GM18951 (cell line): ENCODE measurements at regions not wholly inside any gene's neighbourhood (a gene's known extent, or its start where the extent isn't known, plus 50 kb on each side); places are given as distances from the start of the nearest gene placed in this dataset.

Experiments
- POLR2A ChIP-seq: IDR thresholded peaks from 4 replicates; pipeline ENCODE4 v1.6.1; 2011; ENCODE audit warnings: mild to moderate bottlenecking; ENCODE audit not compliant: insufficient read length, insufficient read depth; ENCODE audit errors: extremely low read depth
- in situ Hi-C: fragments of 300-500 bp; cut with MboI; formaldehyde crosslinking; loops from one replicate; pipeline ENCODE4 v1.12.0; 2022; ENCODE audit warnings: low sequenced_read_pairs, mixed read lengths, inconsistent platforms; ENCODE audit not compliant: unreplicated experiment

DNA sequence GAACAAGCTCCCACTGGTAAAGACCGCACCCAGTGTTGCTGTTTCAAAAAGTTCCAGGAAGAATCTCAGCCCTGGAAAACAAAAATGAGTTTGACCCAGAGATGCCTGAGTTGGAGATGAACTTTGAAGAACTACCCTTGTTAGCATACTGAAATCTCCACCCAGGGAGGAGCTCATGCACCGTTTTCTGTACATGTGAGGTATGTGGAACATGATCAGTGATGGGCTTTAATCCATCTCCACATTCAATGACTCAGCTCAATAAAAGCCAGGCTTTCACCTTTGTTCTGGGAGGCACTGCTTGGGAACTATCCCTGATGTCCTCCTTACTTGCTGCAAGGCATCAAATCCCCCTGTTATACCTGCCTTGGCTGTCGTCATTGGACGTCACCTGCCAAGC, 279.9 kb downstream of the UQCRFS1 start:
- no peak for TF ChIP-seq POLR2A
- in situ Hi-C loops = no loop called here

GRCh38 chr19:28932446-28932845, 280.5 kb downstream of the UQCRFS1 start:
- in situ Hi-C loops = no loop called here

DNA sequence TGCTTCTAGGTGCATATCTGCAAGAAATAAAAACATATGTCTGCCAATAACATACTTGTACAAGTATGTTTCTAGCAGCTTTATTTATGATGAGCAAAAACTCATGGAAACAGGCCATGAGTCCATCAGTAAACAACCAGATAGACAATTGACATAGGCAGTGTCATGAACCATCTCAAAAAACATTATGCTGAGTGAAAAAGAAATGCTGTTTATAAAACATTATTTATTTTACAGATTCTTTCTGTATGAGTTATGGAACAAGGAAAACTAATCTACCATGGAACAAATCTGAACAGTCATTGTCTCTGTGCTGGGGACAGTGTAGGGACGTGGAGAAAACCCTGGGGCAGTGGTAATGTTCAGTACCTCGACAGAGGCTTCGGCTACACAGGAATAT, 283.9 kb downstream of the UQCRFS1 start:
- in situ Hi-C loops = no loop called here
- no peak for TF ChIP-seq POLR2A

More at GRCh38 chr19:28932446-28932845, 280.5 kb downstream of the UQCRFS1 start:
- TF ChIP-seq POLR2A = no peak

GRCh38 chr19:28927456-28927855, 285.5 kb downstream of the UQCRFS1 start:
- in situ Hi-C loops = no loop called here

DNA sequence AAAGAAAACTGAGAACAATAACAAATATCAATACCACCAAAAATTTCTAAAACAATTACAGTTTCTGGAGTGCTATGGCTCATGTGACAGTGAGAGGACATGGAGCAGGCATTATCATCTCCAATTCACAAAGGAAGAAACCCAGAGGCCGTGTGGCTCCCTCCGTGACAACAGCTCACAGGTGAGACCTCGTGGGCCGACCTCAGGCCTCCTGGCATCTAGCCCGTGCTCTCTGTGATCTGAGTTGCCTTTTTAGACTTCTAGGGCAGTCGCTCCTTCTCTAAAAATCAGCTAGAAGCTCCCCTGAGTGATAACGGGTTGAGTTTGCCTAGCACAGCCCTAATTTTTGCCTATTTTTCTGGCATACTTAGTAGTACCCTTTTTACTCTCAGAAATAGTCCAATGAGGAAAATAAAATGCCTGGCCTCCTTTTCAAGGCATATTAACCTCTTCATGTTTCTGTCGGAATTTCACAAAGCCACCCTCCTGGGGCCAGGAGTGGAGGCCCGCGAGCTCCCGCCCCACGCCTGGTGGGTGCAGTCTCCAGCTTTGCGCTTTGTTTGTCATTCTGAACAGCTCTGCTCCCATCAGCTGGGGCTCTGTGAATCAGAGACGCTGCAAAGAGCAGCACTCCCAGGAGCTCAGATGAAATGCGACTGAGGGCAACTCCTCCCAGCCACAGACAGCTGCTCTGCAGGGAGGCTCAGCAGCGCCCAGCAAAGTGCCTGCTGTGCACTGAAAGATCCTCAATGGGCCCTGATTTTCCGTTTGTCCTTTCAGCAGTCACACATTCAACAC, 292.5 kb downstream of the UQCRFS1 start:
- in situ Hi-C loops = no loop called here
- TF ChIP-seq POLR2A = no peak

More at GRCh38 chr19:28927456-28927855, 285.5 kb downstream of the UQCRFS1 start:
- TF ChIP-seq POLR2A = no peak

- in situ Hi-C loops = no loop called here
- TF ChIP-seq POLR2A = no peak
Observed at GRCh38 chr19:28917621-28918020, 295.3 kb downstream of the UQCRFS1 start.

GRCh38 chr19:28915737-28916460, 297.1 kb downstream of the UQCRFS1 start:
- in situ Hi-C loops = no loop called here

DNA sequence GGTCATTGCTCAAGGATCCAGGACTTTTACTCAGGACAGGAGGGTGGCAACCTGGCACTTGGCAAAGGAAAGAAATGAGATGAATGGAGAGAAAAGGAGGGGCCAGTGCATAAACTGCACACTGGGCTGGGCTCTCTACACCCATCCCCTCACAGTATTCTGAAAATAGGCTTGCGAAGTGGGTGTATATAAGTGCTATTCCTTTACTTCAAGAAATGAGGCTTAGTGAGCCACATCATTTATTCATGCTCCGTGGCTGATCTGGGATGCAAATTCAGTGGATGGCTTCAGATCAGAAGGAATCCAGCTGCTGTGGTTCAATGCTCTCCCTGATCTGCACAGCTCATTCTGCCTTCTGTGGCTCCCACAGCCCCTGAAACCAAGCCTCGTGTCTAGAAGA, 297.7 kb downstream of the UQCRFS1 start:
- TF ChIP-seq POLR2A = no peak
- in situ Hi-C loops = no loop called here

More at GRCh38 chr19:28915737-28916460, 297.1 kb downstream of the UQCRFS1 start:
- TF ChIP-seq POLR2A = no peak

DNA sequence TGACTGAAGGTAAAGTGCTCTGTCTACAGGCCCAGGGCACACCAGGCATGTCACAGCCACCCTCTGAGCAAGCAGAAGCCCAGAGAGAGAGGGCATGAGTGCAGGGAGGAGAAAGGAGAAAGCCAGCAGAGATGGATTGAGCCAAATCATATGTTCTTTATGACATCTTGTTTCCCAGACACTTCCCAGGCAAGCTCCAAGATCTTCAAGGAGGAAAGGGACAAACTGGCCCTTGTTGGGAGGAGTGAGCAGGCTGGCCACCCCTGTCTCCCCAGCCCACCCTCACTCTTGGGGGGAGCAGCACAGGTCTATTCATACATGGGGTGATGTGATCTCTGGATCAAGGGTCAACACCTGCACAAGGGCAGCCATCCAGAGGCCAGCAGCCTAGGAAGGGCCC, 298.8 kb downstream of the UQCRFS1 start:
- in situ Hi-C loops = no loop called here
- no peak for TF ChIP-seq POLR2A

DNA sequence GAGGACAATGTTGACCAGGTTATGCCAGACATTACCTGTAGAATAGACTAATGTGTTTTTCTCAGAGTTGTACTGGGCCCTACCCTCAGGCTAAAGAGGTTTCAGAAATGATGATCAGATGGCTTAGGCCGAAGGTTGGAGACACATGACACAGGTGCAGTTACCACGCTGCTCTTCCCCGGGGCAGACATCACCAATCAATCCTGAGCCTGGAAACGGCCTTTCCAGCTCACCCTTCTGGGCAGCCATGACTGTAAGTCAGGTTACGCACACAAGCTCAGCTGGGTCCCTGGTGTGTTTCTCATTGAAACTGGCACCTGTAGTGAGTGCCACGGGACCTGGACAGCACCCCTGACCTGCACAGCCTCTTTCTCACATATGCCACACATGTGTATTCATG, 299.3 kb downstream of the UQCRFS1 start:
- in situ Hi-C loops = no loop called here
- TF ChIP-seq POLR2A = no peak

GRCh38 chr19:28908941-28909340, 304.0 kb downstream of the UQCRFS1 start:
- no peak for TF ChIP-seq POLR2A
- in situ Hi-C loops = no loop called here

DNA sequence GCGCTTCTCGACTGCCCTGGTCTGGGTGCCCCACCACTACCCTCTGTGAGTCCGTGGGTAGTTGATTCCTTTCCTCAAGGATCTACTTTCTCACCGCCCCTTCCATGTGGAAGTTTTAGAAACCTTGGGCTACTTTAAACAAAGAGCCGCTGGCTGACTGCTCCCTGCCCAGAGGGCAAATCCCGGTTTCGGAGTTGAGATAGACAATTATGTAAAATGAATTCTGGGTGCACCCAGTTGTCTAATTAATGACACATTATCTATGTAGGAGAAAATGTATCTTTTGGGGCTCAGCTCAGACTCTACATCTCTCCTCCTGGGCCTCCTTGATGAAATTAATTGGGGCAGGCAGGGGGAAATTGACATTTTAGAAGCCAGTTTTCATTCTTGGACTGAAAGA, 305.4 kb downstream of the UQCRFS1 start:
- TF ChIP-seq POLR2A = no peak

GRCh38 chr19:28905996-28906395, 307.0 kb downstream of the UQCRFS1 start:
- no peak for TF ChIP-seq POLR2A
- in situ Hi-C loops = no loop called here

More for the DNA sequence above, 305.4 kb downstream of the UQCRFS1 start:
- in situ Hi-C loops = no loop called here

GRCh38 chr19:28899703-28900102, 313.2 kb downstream of the UQCRFS1 start:
- no peak for TF ChIP-seq POLR2A
- in situ Hi-C loops = no loop called here
